ENCODE measurements at regions not wholly inside any gene's neighbourhood (a gene's known extent, or its start where the extent isn't known, plus 50 kb on each side); places are given as distances from the start of the nearest gene placed in this dataset.

- TF ChIP-seq PKNOX1 (IDR thresholded peaks at IDR 0.05) (no peak), BHLHE40 (IDR thresholded peaks at IDR 0.05; ENCODE audit: borderline replicate concordance) (no peak), FOXK2 (IDR thresholded peaks at IDR 0.05) (no peak)
These were observed 97.2 kb upstream of the PCGF5 start for GRCh38 chr10:91123261-91123660.
